Muscle layer of duodenum (tissue), 2 donors: ENCODE measurements at regions not wholly inside any gene's neighbourhood (a gene's known extent, or its start where the extent isn't known, plus 50 kb on each side); places are given as distances from the start of the nearest gene placed in this dataset.

Experiments used
- H3K27ac ChIP-seq: one replicate; pipeline ENCODE4 v1.7.0; 2013; ENCODE audit warnings: mild to moderate bottlenecking, low read length
- H3K27me3 ChIP-seq: one replicate; pipeline ENCODE4 v1.7.0; 2013; ENCODE audit warnings: low read depth, mild to moderate bottlenecking, control low read depth, low read length
- H3K36me3 ChIP-seq, 2 donors: one replicate each; pipeline ENCODE4 v1.7.0; 2013; ENCODE audit warnings: low read length in 2 of 2, control low read depth in 1 of 2, mild to moderate bottlenecking in 1 of 2; ENCODE audit not compliant: insufficient read depth in 2 of 2, control insufficient read depth in 1 of 2
- H3K4me1 ChIP-seq, 2 donors: one replicate each; pipeline ENCODE4 v1.7.0; 2013; ENCODE audit warnings: low read length in 2 of 2, mild to moderate bottlenecking in 2 of 2, control low read depth in 1 of 2, moderate library complexity in 1 of 2; ENCODE audit not compliant: insufficient read depth in 2 of 2, control insufficient read depth in 1 of 2
- H3K4me3 ChIP-seq, 2 donors: one replicate each; pipeline ENCODE4 v1.7.0; 2013; ENCODE audit warnings: low read length in 2 of 2, low read depth in 1 of 2, mild to moderate bottlenecking in 1 of 2
- H3K9me3 ChIP-seq, 2 donors: one replicate each; pipeline ENCODE4 v1.7.0; 2013; ENCODE audit warnings: low read length in 2 of 2, control low read depth in 1 of 2, mild to moderate bottlenecking in 1 of 2; ENCODE audit not compliant: control insufficient read depth in 1 of 2
- donor health status: healthy.

- Histone ChIP-seq H3K4me1 (no peaks in the 10 kb centered on the region), H3K27me3 (no peaks in the 10 kb centered on the region), H3K9me3 (no peaks in the 10 kb centered on the region), H3K4me3 (no peak overlapping the region), H3K27ac (no peak overlapping the region), H3K36me3 (no peaks in the 10 kb centered on the region)
These were observed 163.6 kb downstream of the HGF start for GRCh38 chr7:81606078-81606863.

GRCh38 chr7:81605493-81605892, 164.4 kb downstream of the HGF start:
- Histone ChIP-seq H3K4me3 (no peak overlapping the region), H3K27me3 (no peaks in the 10 kb centered on the region), H3K4me1 (no peaks in the 10 kb centered on the region)

GRCh38 chr7:81604808-81605174, 165.1 kb downstream of the HGF start:
- no peak overlapping the region for H3K4me3 ChIP-seq
- H3K27me3 ChIP-seq = no peaks in the 10 kb centered on the region
- H3K27ac ChIP-seq = no peak overlapping the region
- H3K9me3 ChIP-seq = no peaks in the 10 kb centered on the region
- no peaks in the 10 kb centered on the region for H3K4me1 ChIP-seq
- no peaks in the 10 kb centered on the region for H3K36me3 ChIP-seq

More at GRCh38 chr7:81605493-81605892, 164.4 kb downstream of the HGF start:
- Histone ChIP-seq H3K9me3 (no peaks in the 10 kb centered on the region), H3K27ac (no peak overlapping the region), H3K36me3 (no peaks in the 10 kb centered on the region)

- no peak overlapping the region for H3K27ac ChIP-seq
- no peaks in the 10 kb centered on the region for H3K36me3 ChIP-seq
- H3K27me3 ChIP-seq = no peaks in the 10 kb centered on the region
- H3K4me3 ChIP-seq = no peak overlapping the region
- H3K4me1 ChIP-seq = no peaks in the 10 kb centered on the region
- H3K9me3 ChIP-seq = no peaks in the 10 kb centered on the region
These were observed 165.6 kb downstream of the HGF start for GRCh38 chr7:81604075-81604807.

GRCh38 chr7:81600608-81601007, 169.2 kb downstream of the HGF start:
- no peaks in the 10 kb centered on the region for H3K9me3 ChIP-seq
- no peak overlapping the region for H3K27ac ChIP-seq
- H3K36me3 ChIP-seq = no peaks in the 10 kb centered on the region
- no peaks in the 10 kb centered on the region for H3K27me3 ChIP-seq
- no peaks in the 10 kb centered on the region for H3K4me1 ChIP-seq
- H3K4me3 ChIP-seq = no peak overlapping the region

GRCh38 chr7:81598951-81599350, 170.9 kb downstream of the HGF start:
- no peaks in the 10 kb centered on the region for H3K27me3 ChIP-seq
- H3K4me1 ChIP-seq = no peaks in the 10 kb centered on the region
- H3K36me3 ChIP-seq = no peaks in the 10 kb centered on the region
- no peaks in the 10 kb centered on the region for H3K9me3 ChIP-seq
- no peak overlapping the region for H3K27ac ChIP-seq
- no peak overlapping the region for H3K4me3 ChIP-seq

GRCh38 chr7:81594767-81595166, 175.1 kb downstream of the HGF start:
- no peak overlapping the region for H3K27ac ChIP-seq
- no peaks in the 10 kb centered on the region for H3K36me3 ChIP-seq
- H3K4me1 ChIP-seq = no peaks in the 10 kb centered on the region
- no peak overlapping the region for H3K4me3 ChIP-seq
- H3K27me3 ChIP-seq = no peaks in the 10 kb centered on the region
- H3K9me3 ChIP-seq = no peaks in the 10 kb centered on the region

- H3K36me3 ChIP-seq = no peaks in the 10 kb centered on the region
These were observed 179.7 kb downstream of the HGF start for GRCh38 chr7:81590131-81590530.

GRCh38 chr7:81584667-81585066, 185.2 kb downstream of the HGF start:
- H3K27ac ChIP-seq = no peak overlapping the region
- no peaks in the 10 kb centered on the region for H3K9me3 ChIP-seq
- H3K36me3 ChIP-seq = no peaks in the 10 kb centered on the region

More at GRCh38 chr7:81590131-81590530, 179.7 kb downstream of the HGF start:
- Histone ChIP-seq H3K4me3 (no peak overlapping the region), H3K27me3 (no peaks in the 10 kb centered on the region), H3K27ac (no peak overlapping the region), H3K4me1 (no peaks in the 10 kb centered on the region), H3K9me3 (no peaks in the 10 kb centered on the region)

GRCh38 chr7:81583882-81584533, 185.8 kb downstream of the HGF start:
- H3K27ac ChIP-seq = no peak overlapping the region
- no peaks in the 10 kb centered on the region for H3K4me1 ChIP-seq
- no peak overlapping the region for H3K4me3 ChIP-seq
- no peaks in the 10 kb centered on the region for H3K36me3 ChIP-seq
- H3K9me3 ChIP-seq = no peaks in the 10 kb centered on the region
- H3K27me3 ChIP-seq = no peaks in the 10 kb centered on the region

More at GRCh38 chr7:81584667-81585066, 185.2 kb downstream of the HGF start:
- Histone ChIP-seq H3K4me1 (no peaks in the 10 kb centered on the region), H3K4me3 (no peak overlapping the region), H3K27me3 (no peaks in the 10 kb centered on the region)

GRCh38 chr7:81583090-81583489, 186.8 kb downstream of the HGF start:
- no peaks in the 10 kb centered on the region for H3K4me1 ChIP-seq
- no peaks in the 10 kb centered on the region for H3K9me3 ChIP-seq
- H3K4me3 ChIP-seq = no peak overlapping the region
- H3K27ac ChIP-seq = no peak overlapping the region
- no peaks in the 10 kb centered on the region for H3K36me3 ChIP-seq
- no peaks in the 10 kb centered on the region for H3K27me3 ChIP-seq
